ENCODE measurements at regions not wholly inside any gene's neighbourhood (a gene's known extent, or its start where the extent isn't known, plus 50 kb on each side); places are given as distances from the start of the nearest gene placed in this dataset.

- DNase-seq (ENCODE audit: low read depth, low spot score) = no peak
Observed at GRCh38 chr6:101212640-101213039, 180.9 kb upstream of the GRIK2 start.

GRCh38 chr6:101222007-101222406 lies 171.5 kb upstream of the GRIK2 start:
- DNase-seq (ENCODE audit: low read depth, low spot score) = no peak

DNA sequence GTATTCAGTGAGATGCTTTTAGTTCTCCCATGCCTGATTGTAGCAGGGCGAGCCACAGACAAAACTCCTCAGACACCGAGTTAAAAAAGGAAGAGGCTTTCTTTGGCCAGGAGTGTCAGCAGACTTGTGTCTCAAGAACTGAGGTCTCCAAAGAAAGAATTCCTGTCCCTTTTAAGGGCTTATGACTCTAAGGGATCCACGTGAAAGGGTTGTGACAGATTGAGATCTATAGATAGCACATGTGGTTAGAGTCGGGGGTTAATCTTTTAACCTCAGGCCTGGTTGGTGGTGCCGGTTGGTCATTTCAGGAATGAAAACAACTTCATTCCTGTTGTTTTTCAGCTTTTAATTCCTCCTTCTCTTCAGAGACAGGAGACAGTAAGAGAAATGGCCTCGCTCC lies 168.8 kb upstream of the GRIK2 start:
- no peak for DNase-seq (ENCODE audit: low read depth, low spot score)

- peak; percentile 22 for DNase-seq (ENCODE audit: low read depth, low spot score)
Observed at GRCh38 chr6:101226677-101227135, 166.8 kb upstream of the GRIK2 start.

- DNase-seq (ENCODE audit: low read depth, low spot score) = no peak
Observed at GRCh38 chr6:101230866-101231265, 162.6 kb upstream of the GRIK2 start.

DNA sequence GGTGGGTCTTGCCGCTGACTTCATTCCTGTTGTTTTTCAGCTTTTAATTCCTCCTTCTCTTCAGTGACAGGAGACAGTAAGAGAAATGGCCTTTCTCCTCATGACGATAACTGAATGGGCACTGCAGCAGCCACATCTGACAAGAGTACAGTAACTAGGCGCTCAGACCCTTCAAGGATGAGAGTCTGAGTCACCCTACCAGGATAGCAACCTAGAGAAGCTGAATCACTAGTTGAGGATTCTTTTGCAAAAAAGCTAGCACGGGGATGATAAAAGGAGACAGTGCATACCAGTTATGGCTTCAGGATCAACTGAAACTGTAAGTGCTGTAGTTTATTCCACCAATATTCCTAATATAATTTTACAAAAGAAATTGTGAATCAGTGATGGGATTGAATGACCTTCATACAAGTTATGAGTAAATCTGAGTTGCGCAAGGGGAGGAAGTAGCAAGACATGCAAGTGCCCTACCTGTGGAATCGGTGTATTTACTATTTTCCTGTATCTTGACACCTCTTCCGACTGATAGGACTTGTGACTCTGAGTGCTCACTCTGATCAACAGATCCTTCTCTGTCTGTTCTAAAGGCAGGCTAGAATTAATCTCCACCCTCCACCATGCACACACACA lies 161.8 kb upstream of the GRIK2 start:
- DNase-seq (ENCODE audit: low read depth, low spot score) = no peak

- no peak for DNase-seq (ENCODE audit: low read depth, low spot score)
Observed at GRCh38 chr6:101232961-101233360, 160.5 kb upstream of the GRIK2 start.

DNA sequence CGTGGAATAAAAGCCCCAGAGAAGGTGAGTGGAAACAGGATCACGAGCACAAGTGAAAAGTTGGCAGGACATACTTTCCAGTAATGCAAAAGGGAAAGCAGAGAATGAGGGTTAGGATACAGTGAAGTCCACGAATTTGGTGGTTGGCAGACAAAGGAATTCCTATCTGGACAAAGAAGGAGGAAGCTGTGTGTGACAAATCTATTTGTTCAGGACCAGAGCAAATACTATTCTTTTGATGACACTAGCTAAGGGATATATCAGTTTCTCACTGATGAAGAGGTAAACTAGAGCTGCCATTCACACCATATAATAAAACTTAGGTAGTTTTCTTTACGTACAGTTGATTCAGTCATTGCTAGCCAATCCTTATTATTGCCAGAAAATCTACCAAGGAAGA lies 156.8 kb upstream of the GRIK2 start:
- no peak for DNase-seq (ENCODE audit: low read depth, low spot score)

GRCh38 chr6:101241442-101241841 lies 152.1 kb upstream of the GRIK2 start:
- no peak for DNase-seq (ENCODE audit: low read depth, low spot score)

DNA sequence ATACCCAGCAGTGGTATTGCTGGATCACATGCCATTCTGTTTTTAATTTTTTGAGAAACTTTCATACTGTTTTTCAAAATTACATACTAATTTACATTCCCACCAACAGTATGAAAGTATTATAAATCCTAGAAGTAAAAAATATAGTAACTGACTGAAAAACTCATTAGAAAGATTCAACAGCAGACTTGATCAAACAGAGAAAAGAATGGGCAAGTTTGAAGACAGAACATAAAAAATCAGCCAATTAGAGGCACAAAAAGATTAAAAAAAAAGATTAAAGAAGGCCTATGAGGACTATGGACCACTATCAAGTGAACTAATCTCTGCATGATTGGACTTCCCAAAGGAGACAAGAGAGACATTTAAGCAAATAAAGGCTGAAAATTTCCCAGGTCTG lies 144.0 kb upstream of the GRIK2 start:
- no peak for DNase-seq (ENCODE audit: low read depth, low spot score)

DNA sequence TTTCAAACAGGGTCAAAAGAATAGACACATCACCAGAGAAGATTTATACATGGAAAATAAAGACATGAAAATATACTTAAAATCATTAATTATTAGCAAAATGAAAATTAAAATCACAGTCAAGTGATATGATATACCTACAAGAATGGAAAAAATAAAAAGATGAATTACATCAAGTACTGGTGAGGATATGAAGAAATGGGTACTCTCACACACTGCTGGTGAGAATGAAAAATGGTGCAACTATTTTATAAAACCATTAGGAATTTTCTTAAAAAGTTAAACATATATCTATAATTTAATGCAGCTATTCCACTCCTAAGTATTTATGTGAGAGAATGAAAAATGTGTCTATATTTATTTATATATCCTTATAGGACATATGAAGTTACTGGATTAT lies 136.3 kb upstream of the GRIK2 start:
- no peak for DNase-seq (ENCODE audit: low read depth, low spot score)

GRCh38 chr6:101259505-101259904 lies 134.0 kb upstream of the GRIK2 start:
- no peak for DNase-seq (ENCODE audit: low read depth, low spot score)

GRCh38 chr6:101263596-101263995 lies 129.9 kb upstream of the GRIK2 start:
- DNase-seq (ENCODE audit: low read depth, low spot score) = no peak

- no peak for DNase-seq (ENCODE audit: low read depth, low spot score)
Observed at GRCh38 chr6:101266063-101266462, 127.4 kb upstream of the GRIK2 start.

DNA sequence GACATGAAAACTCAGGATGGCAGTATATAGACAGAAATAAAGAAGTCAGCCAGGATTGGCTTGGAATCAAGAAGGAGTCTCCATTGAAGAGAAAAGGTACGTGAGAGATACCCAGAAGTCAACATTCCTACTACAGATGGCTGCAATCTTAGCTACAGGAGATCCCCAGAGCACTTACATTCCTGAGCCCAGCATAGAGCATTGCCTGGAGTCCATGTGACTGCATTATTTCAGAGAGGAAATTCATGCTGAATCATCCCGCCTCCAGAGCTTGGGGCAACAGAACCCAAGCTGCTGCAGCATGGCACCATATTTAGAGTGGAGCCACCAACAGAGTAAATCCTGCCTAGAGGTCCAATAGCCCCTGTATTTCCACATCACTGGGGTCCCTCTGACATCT lies 125.0 kb upstream of the GRIK2 start:
- DNase-seq (ENCODE audit: low read depth, low spot score) = no peak

DNA sequence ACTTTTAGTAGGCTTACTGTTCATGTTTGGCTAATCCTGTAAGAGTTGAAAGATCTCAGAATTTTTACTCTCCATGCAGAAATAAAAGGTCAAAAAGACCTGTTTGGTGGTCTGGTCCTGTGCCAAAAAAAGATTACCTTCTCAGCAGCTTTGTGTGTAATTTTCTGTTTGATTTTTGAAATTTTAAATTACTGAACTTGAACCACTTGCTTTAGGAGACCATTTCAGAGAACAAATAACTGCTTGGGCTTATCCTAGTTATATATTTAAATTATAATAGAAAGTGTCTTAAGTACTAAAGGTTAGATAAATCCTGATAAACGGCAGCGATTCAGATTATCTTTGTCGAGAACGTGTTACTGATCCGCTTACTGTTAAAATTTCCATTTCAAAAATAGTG lies 118.3 kb upstream of the GRIK2 start:
- DNase-seq (ENCODE audit: low read depth, low spot score) = no peak

DNA sequence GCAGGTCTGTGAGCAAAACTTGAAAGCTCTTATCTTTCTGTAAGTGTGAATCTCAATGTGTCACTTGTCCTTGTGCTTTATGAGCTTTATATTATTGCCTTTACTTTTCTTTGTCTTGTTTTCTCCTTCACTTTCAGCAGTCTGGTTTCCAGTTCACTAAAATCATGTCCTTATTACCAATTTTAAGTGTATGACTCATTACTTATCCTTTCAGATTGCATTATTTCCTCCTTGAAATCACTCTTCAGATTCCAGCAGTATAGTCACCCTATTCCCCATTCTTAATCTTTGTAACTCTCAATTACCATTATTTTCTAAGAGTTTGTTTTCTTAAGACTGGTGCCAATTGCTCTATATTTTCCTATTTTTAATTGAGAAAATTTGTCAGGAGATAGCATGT lies 117.4 kb upstream of the GRIK2 start:
- peak; percentile 7 for DNase-seq (ENCODE audit: low read depth, low spot score)

- no peak for DNase-seq (ENCODE audit: low read depth, low spot score)
Observed at GRCh38 chr6:101279410-101279809, 114.1 kb upstream of the GRIK2 start.

- no peak for DNase-seq (ENCODE audit: low read depth, low spot score)
Observed at GRCh38 chr6:101281266-101281665, 112.2 kb upstream of the GRIK2 start.

DNA sequence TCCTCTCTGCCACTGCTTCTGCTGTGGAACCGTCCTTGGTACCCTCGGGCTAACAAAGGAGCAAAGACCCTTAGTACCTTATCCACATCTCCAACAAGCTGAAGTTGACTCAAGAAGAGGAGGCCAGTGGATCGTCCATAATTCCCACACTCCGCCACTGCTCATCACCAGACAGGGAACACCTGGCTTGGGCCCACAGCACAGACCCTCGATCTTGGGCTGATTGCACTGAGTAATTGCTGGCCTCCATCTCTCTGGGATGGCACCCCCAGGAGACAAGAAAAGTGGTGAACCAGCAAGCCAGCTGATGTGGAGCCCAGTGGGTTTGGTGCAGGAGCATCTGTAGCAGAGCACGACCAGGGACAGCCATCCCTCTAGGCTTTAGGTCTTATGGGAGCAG lies 109.4 kb upstream of the GRIK2 start:
- no peak for DNase-seq (ENCODE audit: low read depth, low spot score)

GRCh38 chr6:101286146-101286545 lies 107.4 kb upstream of the GRIK2 start:
- no peak for DNase-seq (ENCODE audit: low read depth, low spot score)

- no peak for DNase-seq (ENCODE audit: low read depth, low spot score)
Observed at GRCh38 chr6:101290346-101290745, 103.2 kb upstream of the GRIK2 start.

GRCh38 chr6:101294051-101294638 lies 99.4 kb upstream of the GRIK2 start:
- no peak for DNase-seq (ENCODE audit: low read depth, low spot score)

GRCh38 chr6:101294676-101295075 lies 98.8 kb upstream of the GRIK2 start:
- DNase-seq (ENCODE audit: low read depth, low spot score) = no peak
